ENCODE measurements at regions not wholly inside any gene's neighbourhood (a gene's known extent, or its start where the extent isn't known, plus 50 kb on each side); places are given as distances from the start of the nearest gene placed in this dataset.
"Not testable (repeated sequence)": the region's sequence is repeated elsewhere in the genome, so short reads cannot be mapped to it uniquely, and the experiment has no call there.

- not testable (repeated sequence) for TF ChIP-seq POLR2A (IDR thresholded peaks at IDR 0.05; ENCODE audit: low read depth); CTCF (IDR thresholded peaks at IDR 0.05); EP300 (IDR thresholded peaks at IDR 0.05)
Observed at GRCh38 chr2:200126285-200126670, 170.9 kb downstream of the MAIP1 start.

All from esophagus muscularis mucosa (tissue), 4 donors.